ENCODE measurements at regions not wholly inside any gene's neighbourhood (a gene's known extent, or its start where the extent isn't known, plus 50 kb on each side); places are given as distances from the start of the nearest gene placed in this dataset.

- DNase-seq (ENCODE audit: low spot score) (no peak), ATAC-seq (ENCODE audit: insufficient number of reproducible peaks, low FRiP score, low read depth) (no peak)
- no peak for TF ChIP-seq CTCF (IDR thresholded peaks at IDR 0.05)
- Histone ChIP-seq H3K4me1 (ENCODE audit: control insufficient read depth in 1 of 2, low read depth in 2 of 2) (peaks cover 0 to 27% of the 10 kb centered on the region in 2 donors), H3K36me3 (no peaks in the 10 kb centered on the region), H3K27ac (no peak overlapping the region), H3K9me3 (no peaks in the 10 kb centered on the region), H3K27me3 (replicated peaks; ENCODE audit: insufficient read depth) (no peaks in the 10 kb centered on the region), H3K4me3 (no peak overlapping the region)
Observed at GRCh38 chr2:19722531-19722971, 179.2 kb downstream of the TTC32 start.

- Histone ChIP-seq H3K27ac (no peak overlapping the region), H3K36me3 (no peaks in the 10 kb centered on the region), H3K4me3 (no peak overlapping the region), H3K27me3 (replicated peaks; ENCODE audit: insufficient read depth) (no peaks in the 10 kb centered on the region), H3K4me1 (ENCODE audit: control insufficient read depth in 1 of 2, low read depth in 2 of 2) (peaks cover 0 to 32% of the 10 kb centered on the region in 2 donors), H3K9me3 (no peaks in the 10 kb centered on the region)
- ATAC-seq (ENCODE audit: insufficient number of reproducible peaks, low FRiP score, low read depth) (no peak), DNase-seq (ENCODE audit: low spot score) (no peak)
- no peak for TF ChIP-seq CTCF (IDR thresholded peaks at IDR 0.05)
Observed at GRCh38 chr2:19720306-19720705, 181.5 kb downstream of the TTC32 start.

- ATAC-seq (ENCODE audit: insufficient number of reproducible peaks, low FRiP score, low read depth): no peak
Observed at GRCh38 chr2:19719540-19719939, 182.2 kb downstream of the TTC32 start.

GRCh38 chr2:19717446-19717845, 184.3 kb downstream of the TTC32 start:
- H3K27ac ChIP-seq: no peak overlapping the region
- no peak for ATAC-seq (ENCODE audit: insufficient number of reproducible peaks, low FRiP score, low read depth)
- no peak for TF ChIP-seq CTCF (IDR thresholded peaks at IDR 0.05)

More at GRCh38 chr2:19719540-19719939, 182.2 kb downstream of the TTC32 start:
- Histone ChIP-seq H3K4me1 (ENCODE audit: control insufficient read depth in 1 of 2, low read depth in 2 of 2) (peaks cover 0 to 32% of the 10 kb centered on the region in 2 donors), H3K9me3 (no peaks in the 10 kb centered on the region), H3K27ac (peak overlapping the region in 1 of 2 donors; percentile 25), H3K27me3 (replicated peaks; ENCODE audit: insufficient read depth) (no peaks in the 10 kb centered on the region), H3K4me3 (no peak overlapping the region), H3K36me3 (no peaks in the 10 kb centered on the region)
- DNase-seq (ENCODE audit: low spot score): peak; percentile 35
- TF ChIP-seq CTCF (IDR thresholded peaks at IDR 0.05): no peak

GRCh38 chr2:19714926-19715325, 186.9 kb downstream of the TTC32 start:
- peaks cover 0 to 40% of the 10 kb centered on the region in 2 donors for H3K4me1 ChIP-seq (ENCODE audit: control insufficient read depth in 1 of 2, low read depth in 2 of 2)
- H3K9me3 ChIP-seq: no peaks in the 10 kb centered on the region
- H3K27me3 ChIP-seq (replicated peaks; ENCODE audit: insufficient read depth): no peaks in the 10 kb centered on the region
- H3K36me3 ChIP-seq: no peaks in the 10 kb centered on the region
- no peak for DNase-seq (ENCODE audit: low spot score)
- ATAC-seq (ENCODE audit: insufficient number of reproducible peaks, low FRiP score, low read depth): no peak
- no peak overlapping the region for H3K27ac ChIP-seq
- TF ChIP-seq CTCF (IDR thresholded peaks at IDR 0.05): no peak
- H3K4me3 ChIP-seq: no peak overlapping the region

More at GRCh38 chr2:19717446-19717845, 184.3 kb downstream of the TTC32 start:
- peaks cover 0 to 28% of the 10 kb centered on the region in 2 donors for H3K4me1 ChIP-seq (ENCODE audit: control insufficient read depth in 1 of 2, low read depth in 2 of 2)
- H3K4me3 ChIP-seq: no peak overlapping the region
- no peaks in the 10 kb centered on the region for H3K36me3 ChIP-seq
- no peaks in the 10 kb centered on the region for H3K27me3 ChIP-seq (replicated peaks; ENCODE audit: insufficient read depth)
- no peaks in the 10 kb centered on the region for H3K9me3 ChIP-seq
- no peak for DNase-seq (ENCODE audit: low spot score)

Data from thoracic aorta (tissue), 2 donors.